GM19240 (cell line): ENCODE measurements at regions not wholly inside any gene's neighbourhood (a gene's known extent, or its start where the extent isn't known, plus 50 kb on each side); places are given as distances from the start of the nearest gene placed in this dataset.
"Not testable (repeated sequence)": the region's sequence is repeated elsewhere in the genome, so short reads cannot be mapped to it uniquely, and the experiment has no call there.

ENCODE experiments used
- DNase-seq: peaks from one replicate; pipeline ENCODE4 v3.0.0; 2011; ENCODE audit warnings: low spot score; ENCODE audit not compliant: insufficient read length

DNA sequence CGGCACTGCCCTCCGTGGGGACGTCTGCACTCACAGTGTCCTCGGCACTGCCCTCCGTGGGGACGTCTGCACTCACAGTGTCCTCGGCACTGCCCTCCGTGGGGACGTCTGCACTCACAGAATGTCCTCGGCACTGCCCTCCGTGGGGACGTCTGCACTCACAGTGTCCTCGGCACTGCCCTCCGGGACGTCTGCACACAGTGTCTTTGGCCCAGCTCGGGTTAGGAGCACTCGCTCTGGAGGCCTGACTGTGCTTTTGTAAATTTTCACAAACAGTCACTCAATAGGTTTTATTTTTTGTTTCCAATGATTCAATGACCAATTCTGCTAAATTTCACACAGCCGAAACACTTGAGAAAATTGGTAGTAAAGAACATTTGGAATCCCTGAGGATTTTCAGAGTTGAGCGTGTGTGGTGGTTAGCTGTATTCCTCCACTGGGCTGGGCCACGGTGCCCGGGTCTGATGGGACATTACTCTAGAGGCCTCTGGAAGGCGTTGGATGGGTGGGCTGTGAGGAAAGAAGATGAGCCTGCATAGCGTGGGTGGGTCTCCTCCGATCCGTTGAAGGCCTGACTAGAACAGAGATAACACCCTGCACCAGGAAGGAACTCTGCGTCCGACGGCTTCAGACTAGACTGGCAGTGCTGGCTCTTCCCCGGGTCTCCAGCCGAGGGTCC, 134.8 kb downstream of the RTP5 start:
- no peak for DNase-seq

DNA sequence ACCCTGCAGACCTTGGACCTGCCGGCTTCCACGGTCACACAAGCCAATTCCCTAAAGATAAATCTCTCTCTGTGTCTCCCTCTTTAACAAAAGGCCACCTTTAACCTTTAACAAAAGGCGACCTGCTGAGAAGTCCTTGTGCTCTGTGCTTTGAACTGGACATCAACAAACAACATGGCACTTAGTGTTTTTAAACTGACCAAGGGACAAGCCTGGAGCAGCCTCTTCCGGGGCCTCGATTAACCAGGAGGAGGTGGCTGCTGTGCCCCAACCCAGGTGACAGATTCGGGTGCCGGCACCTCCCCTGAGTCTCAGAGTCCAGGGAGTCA, 135.3 kb downstream of the RTP5 start:
- no peak for DNase-seq

DNA sequence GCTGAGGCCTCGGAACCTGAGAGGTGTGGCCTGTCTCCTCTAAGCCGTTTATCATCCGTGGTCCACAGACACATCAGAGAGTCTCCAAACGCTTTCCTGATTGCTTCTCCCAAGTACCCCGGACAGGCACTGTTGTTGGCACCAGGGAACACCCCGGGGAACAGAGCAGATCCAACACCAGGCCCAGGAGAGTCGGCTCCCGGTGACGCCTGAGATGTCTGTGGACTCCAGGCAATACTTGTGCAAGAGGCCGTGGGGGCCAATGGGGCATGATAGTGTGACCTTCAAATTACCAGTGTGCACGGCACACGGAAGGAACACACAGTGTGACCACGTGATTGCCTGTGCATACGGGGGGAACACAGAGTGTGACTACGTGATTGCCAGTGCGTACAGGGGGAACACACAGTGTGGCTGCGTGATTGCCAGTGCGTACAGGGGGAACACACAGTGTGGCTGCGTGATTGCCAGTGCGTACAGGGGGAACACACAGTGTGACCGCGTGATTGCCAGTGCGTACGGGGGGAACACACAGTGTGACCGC, 136.6 kb downstream of the RTP5 start:
- not testable (repeated sequence) for DNase-seq

DNA sequence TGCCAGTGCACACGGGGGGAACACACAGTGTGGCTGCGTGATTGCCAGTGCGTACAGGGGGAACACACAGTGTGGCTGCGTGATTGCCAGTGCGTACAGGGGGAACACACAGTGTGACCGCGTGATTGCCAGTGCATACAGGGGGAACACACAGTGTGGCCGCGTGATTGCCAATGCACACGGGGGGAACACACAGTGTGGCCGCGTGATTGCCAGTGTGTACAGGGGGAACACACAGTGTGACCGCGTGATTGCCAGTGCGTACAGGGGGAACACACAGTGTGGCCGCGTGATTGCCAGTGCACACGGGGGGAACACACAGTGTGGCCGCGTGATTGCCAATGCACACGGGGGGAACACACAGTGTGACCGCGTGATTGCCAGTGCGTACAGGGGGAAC, 139.4 kb downstream of the RTP5 start:
- DNase-seq: not testable (repeated sequence)

DNA sequence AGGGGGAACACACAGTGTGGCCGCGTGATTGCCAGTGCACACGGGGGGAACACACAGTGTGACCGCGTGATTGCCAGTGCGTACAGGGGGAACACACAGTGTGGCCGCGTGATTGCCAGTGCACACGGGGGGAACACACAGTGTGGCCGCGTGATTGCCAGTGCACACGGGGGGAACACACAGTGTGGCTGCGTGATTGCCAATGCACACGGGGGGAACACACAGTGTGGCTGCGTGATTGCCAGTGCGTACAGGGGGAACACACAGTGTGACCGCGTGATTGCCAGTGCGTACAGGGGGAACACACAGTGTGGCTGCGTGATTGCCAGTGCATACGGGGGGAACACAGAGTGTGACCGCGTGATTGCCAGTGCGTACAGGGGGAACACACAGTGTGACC, 140.3 kb downstream of the RTP5 start:
- not testable (repeated sequence) for DNase-seq

DNA sequence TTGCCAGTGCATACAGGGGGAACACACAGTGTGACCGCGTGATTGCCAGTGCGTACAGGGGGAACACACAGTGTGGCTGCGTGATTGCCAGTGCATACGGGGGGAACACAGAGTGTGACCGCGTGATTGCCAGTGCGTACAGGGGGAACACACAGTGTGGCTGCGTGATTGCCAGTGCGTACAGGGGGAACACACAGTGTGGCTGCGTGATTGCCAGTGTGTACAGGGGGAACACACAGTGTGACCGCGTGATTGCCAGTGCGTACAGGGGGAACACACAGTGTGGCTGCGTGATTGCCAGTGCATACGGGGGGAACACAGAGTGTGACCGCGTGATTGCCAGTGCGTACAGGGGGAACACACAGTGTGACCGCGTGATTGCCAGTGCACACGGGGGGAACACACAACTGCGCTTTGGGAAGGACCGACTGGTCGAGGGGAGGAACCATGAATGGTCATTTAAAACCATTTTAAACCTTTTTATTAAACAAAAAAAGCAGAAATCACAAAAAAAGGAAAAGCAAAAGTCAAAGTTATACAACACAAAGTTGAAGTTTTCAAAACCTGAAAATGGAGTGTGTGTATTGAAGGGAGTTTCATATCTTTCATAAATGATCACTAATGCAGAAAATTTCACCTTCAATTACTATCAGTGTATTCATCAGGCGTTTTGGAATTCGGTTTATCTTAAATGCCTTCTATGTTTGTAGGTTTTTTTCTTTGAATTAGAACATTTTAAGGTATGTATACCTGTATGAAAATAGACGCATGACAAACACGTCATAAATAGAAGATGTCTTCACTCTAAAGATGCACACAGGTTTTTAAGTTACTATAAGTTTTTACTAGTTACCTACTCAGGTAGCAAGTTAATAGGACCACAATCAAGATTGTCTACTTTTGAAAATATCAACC, 141.0 kb downstream of the RTP5 start:
- not testable (repeated sequence) for DNase-seq

DNA sequence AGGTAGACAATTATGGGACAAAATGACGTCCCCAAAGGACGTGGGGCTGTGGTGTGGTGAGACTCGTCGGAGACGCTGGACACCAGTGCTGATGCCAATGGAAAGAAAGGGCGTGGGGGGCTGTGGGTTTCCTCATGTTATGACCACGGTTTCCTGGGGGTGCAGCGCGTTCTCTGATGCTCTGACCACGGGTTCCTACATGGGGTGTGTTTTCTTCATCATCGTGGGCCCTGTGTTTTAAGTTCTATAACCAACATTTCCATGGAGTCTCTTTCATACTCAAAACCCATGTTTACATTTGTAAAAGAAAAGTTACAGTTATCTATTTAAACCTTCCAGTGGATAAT, 141.6 kb downstream of the RTP5 start:
- no peak for DNase-seq

DNA sequence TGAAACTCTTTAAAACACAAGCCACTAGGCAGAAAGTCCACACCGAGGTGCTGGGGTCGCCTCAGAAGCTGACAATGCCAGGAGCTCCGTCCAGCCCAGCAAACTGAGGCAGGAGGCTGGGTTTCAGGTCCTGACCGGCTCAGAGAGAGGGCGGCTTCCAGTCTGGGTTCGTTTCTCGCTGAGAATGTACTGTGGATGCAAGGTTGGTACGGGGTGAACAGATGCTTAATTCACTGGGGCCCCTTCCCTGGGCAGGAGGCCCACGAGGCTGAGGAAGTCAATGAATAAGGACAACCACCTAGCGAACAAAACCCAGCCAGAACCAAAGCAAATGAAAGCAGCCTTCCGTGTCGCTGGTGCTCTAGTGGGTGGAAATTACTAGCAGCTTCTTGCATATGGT, 142.0 kb downstream of the RTP5 start:
- DNase-seq: no peak

DNA sequence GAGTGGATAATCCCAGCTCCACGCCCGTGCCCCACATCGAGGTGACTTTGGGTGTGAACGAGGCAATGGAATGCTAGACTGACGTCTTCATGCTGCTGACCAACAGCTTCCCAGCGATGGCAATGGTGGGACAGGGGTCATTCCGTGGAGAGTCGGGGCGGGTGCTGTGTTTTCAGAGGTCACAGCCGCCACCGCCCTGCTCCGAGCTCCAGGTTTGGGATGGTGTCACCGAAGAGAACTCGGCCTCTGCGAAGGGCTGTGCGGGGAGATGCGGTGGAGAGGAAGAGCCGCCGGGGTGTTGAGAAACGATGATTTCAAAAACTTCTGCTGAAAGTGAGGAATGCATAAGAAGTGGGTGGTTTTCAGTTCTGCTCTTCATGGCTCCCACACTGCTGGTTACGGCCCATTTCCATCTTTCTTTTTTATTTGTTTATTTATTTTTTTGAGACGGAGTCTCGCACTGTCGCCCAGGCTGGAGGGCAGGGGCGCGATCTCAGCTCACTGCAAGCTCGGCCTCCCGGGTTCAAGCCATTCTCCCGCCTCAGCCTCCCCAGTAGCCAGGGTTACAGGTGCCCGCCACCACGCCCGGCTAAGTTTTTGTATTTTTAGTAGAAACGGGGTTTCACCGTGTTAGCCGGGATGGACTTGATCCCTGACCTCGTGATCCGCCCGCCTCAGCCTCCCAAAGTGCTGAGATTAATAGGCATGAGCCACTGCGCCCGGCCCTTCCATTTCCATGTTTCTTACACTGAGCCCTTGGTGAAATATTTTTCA, 142.6 kb downstream of the RTP5 start:
- no peak for DNase-seq

DNA sequence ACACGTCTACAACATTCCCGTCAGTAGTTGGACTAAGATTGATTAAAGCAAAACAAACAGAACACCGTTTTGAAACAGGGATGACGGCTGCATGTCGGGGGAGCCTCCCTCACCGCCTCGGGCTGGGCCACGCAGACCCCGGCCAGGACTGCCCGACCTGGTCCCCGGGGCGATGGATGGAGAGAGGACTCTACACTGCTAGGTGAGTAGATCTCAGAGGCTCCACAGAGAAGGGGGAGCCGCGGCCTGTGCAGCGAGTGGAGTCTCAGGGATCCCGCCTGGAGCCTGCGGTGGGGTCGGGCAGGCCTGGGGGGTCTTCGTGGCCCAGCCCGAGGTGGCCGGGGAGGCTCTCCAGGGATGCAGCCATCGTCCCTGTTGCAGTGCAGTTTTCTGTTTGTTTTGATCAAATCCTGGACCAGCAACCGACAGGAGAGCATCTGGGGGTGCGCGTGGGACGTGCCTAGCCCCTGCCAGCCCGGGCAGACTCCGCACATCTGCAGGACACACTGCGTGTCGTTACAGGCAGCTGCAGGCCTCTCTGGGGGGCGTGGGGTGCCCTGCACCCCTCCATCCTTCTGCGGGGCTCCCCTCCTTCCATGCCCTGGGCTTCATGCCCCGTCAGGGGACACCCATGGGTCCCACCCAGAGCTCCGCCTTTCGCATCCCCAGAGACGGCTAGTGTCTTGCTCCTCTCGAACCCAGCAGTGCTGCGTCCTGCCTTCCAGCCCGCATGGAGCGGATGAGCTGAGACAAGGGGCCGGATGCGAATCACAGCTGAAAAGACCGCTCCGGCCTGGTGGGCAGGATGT, 143.6 kb downstream of the RTP5 start:
- DNase-seq: no peak

DNA sequence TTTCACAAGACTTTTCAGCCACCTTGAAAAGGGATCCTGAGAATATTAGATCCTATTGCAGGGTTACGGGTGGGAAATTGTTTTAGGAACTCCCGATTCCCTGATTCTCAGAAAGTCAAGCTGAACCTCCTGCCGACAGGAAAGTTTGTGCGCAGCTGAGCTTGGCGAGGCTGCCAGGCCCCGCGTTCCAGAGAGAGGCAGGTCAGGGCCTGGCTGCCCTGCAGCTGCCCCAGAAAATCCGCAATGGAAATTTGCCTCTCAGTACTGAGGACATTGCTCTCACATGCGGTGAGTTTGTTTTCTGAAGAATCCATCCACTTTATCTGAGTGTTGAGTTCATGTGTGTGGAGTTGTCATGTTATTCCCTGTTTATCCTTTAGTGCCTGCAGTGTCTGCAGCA, 144.2 kb downstream of the RTP5 start:
- no peak for DNase-seq

DNA sequence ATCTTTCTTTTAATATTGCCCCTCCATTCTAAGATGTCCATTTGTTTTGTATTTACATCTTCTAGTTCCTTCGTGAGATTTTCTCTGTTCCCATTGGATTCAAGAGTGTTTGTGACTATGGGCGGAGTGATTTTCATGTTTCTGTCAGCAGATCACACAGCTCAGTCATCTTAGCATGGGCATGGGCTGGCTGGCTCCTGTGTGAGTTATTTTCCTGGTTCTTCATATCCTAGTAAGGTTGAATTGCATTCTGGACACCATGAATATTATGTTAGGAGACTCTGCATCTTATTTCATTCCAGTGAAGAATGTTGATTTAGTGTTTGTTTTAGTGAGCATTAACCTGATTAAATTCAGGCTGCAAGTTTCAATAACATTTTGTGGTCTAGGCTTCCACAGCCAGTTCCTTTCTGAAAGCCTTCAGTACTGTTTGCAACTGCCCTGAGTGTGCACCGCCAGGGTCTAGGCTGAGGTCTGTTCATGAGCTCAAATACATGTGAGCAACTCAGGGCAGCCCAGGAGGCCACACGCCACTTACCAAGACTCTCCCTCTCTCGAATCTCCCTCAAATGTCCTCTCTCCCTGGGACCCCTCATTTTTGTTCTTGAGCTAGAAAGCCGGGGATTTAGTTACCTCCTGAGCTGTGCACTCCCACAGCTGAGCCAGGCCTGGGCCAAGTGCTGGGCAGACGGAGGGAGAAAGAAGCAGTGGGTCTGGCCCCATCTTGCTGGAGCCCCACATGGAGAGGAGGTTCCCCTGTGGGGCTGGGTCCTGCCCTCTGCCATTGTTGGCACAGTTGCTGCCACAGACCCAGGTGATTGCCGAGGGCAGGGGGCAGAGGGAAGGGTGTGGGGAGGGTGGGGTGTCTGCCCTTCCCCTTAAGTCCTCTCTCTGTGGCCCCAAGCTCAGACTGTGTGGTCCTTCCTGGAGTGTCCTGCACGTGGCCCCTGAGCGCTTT, 145.9 kb downstream of the RTP5 start:
- no peak for DNase-seq

DNA sequence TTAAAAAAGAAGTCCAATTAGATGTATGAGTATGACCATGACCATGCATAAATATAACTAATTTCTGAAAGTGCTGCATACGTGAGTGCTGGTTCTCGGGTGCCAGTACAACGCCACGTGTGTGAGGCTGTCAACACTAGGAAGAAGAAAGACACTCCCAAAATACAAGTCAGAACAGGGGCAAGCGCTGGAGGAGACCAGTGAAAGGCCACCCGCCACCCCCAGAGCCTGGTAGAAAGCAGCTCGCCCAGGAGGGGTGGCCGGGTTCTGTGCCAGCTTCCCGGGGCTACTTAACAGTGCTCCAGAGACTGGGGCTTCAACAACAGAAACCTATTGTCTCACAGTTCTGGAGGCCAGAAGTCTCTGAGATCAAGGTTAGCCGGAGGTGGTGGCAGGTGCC, 147.6 kb downstream of the RTP5 start:
- DNase-seq: no peak

DNA sequence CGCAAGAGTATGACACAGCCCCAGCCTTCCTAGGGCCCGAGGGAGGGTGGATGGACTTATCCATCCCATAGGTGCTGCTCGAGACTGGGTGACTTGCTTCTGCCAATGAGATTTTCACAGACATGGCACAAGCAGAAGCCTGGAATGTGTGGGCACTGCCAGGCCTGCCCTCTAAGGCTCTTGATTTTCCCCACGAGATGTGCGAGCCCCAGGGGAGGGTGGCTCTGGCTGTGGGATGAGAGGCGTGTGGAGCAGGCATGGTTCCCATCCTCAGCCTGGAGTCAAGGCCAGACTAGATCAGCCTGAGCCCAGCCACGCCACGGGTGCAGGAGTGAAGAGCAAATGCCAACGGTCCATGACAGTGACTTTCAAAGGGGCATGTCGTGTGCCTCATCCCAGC, 148.9 kb downstream of the RTP5 start:
- not testable (repeated sequence) for DNase-seq

DNA sequence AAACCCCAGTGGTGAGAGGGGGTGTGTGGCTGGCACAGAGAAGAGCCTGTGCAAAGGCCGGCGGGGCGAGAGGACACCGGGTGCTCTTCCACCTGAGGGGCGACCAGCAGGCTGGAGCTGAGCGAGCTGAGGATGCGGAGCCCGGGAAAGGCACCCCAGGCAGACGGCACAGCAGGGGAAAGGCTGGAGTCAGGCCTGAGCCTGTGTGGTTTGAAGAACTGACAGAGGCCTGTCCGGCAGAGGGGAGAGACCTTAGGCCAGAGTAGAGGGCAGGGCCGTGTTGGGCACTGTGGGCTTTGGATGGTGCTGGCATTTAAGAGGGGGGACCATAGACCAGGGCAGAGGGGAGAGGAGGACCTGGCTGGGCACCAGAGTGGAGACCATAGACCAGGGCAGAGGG, 149.8 kb downstream of the RTP5 start:
- no peak for DNase-seq

DNA sequence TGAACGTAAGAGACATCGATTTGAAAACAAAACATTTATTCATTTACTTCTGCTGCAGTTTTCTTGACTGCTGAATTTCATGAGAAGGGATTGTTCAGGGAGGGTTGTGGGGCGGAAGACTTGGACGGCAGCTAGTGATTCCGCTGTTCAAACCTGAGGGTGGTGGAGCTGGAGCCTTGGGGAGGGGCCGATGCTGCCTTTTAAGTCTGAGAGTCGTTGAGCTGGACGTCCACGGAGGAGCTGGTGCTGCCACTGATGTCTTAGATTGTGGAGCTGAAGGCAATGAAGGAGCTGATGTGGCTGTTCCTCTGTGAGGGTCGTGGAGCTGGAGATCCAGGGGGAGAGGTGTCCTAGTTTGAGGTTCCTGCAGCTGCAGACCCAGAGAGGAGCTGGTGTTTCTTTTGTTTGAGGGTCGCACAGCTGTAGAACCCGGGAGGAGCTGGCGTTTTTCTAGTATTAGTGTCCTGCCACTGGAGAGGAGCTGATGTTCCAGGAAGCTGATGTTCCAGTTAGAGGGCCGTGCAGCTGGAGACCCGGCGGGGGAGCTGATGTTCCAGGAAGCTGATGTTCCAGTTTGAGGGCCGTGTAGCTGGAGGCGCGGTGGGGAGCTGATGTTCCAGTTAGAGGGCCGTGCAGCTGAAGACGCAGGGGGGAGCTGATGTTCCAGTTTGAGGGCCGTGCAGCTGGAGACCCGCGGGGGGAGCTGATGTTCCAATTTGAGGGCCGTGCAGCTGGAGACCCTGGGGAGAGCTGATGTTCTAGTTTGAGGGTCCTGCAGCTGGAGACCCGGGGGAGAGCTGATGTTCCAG, 150.9 kb downstream of the RTP5 start:
- no peak for DNase-seq

DNA sequence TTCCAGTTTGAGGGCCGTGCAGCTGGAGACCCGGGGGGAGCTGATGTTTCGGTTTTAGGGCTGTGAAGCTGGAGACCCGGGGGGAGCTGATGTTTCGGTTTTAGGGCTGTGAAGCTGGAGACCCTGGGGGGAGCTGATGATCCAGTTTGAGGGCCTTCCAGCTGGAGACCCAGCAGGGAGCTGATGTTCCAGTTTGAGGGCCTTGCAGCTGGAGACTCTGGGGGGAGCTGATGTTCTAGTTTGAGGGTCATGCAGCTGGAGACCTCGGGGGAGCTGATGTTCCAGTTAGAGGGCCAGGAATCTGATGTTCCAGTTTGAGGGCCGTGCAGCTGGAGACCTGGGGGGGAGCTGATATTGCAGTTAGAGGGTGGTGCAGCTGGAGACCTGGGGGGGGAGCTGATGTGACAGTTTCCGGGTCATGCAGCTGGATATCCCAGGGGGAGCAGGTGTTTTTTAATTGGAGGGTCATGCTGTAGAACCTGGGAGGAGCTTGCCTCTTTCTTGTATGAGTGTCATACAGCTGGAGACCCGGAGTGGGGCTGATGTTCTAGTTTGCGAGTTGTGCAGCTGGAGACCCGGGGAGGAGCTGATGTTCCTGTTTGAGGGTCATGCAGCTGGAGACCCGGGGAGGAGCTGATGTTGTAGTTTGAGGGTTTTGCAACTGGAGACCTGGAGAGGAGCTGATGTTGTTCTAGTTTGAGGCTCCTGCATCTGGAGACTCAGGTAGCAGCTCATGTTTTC, 153.2 kb downstream of the RTP5 start:
- DNase-seq: no peak

DNA sequence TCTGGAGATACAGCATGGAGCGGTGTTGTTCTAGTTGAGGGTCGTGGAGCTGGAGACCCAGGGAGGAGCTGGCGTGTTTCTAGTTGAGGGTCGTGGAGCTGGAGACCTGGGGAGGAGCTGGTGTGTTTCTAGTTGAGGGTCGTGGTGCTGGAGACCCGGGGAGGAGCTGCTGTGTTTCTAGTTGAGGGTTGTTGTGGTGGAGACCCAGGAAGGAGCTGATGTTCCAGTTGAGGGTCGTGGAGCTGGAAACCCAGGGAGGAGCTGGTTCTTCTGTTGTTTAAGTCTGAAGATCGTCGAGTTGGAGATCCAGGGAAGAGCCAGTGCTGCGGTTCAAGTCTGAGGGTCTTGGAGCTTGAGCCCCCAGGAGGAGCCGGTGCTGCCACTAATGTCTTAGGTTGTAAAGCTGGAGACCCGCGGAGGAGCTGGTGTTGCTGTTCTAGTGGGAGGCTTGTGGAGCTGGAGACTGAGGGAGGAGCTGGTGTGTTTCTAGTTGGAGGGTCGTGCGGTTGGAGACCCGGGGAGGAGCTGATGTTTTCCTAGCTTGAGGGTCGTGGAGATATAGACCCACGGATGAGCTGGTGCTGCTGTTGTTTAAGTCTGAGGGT, 155.3 kb downstream of the RTP5 start:
- DNase-seq: no peak
